IPS-18a (cell line): ENCODE measurements at regions not wholly inside any gene's neighbourhood (a gene's known extent, or its start where the extent isn't known, plus 50 kb on each side); places are given as distances from the start of the nearest gene placed in this dataset.

ENCODE experiments used
- H3K27ac ChIP-seq: one replicate; pipeline ENCODE4 v1.5.1; 2013; ENCODE audit warnings: low read length
- H3K27me3 ChIP-seq: one replicate; pipeline ENCODE4 v1.6.1; 2013; ENCODE audit warnings: mild to moderate bottlenecking, low read length; ENCODE audit not compliant: control insufficient read depth, insufficient read depth
- H3K36me3 ChIP-seq: one replicate; pipeline ENCODE4 v1.6.1; 2013; ENCODE audit warnings: low read depth, low read length; ENCODE audit not compliant: control insufficient read depth
- H3K4me1 ChIP-seq: one replicate; pipeline ENCODE4 v1.6.1; 2013; ENCODE audit warnings: low read depth, low read length; ENCODE audit not compliant: control insufficient read depth
- H3K4me3 ChIP-seq: one replicate; pipeline ENCODE4 v1.5.1; 2013; ENCODE audit warnings: low read length
- H3K9ac ChIP-seq: one replicate; pipeline ENCODE4 v1.6.1; 2013; ENCODE audit warnings: mild to moderate bottlenecking, low read length, moderate library complexity
- H3K9me3 ChIP-seq: one replicate; pipeline ENCODE4 v1.6.1; 2013; ENCODE audit warnings: low read depth, low read length; ENCODE audit not compliant: control insufficient read depth

DNA sequence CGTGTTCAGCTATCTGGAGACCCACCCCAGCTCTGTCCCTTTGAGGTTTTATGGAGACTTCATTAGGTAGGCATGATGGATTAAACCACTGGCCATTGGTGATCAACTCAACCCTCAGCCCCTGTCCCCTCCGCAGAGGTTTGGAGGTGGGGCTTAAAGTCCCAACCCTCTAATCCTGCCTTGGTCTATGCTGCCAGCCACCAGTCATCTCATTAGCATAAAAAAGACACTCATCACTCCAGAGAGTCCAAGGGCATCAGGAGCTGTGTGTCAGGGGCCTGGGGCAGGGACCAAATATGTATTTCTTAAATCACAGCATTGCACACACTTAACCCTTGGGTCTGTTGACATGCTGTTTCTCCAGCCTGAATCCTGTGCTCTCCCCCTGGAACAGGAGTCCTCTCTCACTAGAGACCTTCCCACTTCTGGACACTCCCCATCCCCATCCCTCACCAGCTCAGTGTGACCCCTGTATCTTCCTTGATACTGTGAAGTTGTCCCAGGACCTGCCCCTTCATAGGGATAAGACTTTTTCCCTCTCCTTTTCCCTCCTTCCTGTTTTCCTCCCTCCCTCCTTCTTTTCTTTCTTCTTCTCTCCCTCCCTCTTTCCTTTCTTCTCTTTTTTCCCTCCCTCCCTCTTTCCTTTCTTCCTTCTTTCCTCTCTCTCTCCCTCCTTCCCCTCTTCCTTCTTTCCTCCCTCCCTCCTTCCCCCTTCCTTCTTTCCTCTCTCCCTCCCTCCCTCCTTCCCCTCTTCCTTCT, 54.7 kb upstream of the CLMN start:
- Histone ChIP-seq H3K4me1 (peaks cover 21% of the 10 kb centered on the region), H3K27ac (no peak overlapping the region), H3K4me3 (no peak overlapping the region), H3K9me3 (no peaks in the 10 kb centered on the region), H3K9ac (no peak overlapping the region), H3K27me3 (no peaks in the 10 kb centered on the region), H3K36me3 (no peaks in the 10 kb centered on the region)

DNA sequence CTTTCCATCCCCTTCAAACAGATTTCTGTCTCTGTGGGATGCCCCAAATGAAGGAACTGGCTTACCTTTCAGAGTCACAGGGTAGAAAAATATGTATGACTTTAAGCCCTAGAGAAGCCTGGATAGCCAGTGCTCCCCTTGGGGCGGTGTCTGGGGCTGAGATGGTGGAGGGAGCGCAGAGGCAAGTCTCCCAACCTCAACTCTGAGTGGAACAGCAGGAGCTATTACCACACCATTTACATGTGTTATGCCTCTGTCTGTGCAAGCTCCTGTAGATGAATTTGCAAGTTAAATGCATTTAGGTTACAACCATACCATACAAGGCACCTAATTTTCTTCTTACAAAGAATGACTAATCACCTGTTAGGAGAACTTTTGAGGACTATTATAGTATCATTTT, 50.4 kb upstream of the CLMN start:
- no peaks in the 10 kb centered on the region for H3K27me3 ChIP-seq
- H3K27ac ChIP-seq = no peak overlapping the region
- no peaks in the 10 kb centered on the region for H3K9me3 ChIP-seq
- no peaks in the 10 kb centered on the region for H3K36me3 ChIP-seq
- peaks cover 21% of the 10 kb centered on the region for H3K4me1 ChIP-seq
- H3K4me3 ChIP-seq = no peak overlapping the region
- no peak overlapping the region for H3K9ac ChIP-seq
